Activated CD8-positive, alpha-beta memory T cell treated with anti-CD3 and anti-CD28 coated beads, Interleukin-2, amount 10 ng/mL, durations not matched to agents 7 days and 5 days (primary cell): ENCODE measurements at regions not wholly inside any gene's neighbourhood (a gene's known extent, or its start where the extent isn't known, plus 50 kb on each side); places are given as distances from the start of the nearest gene placed in this dataset.

ENCODE experiments used
- ATAC-seq: fragments of 150-1000 bp; cut with Tn5 transposase; one replicate; pipeline ENCODE4 v1.10.0; 2021; ENCODE audit warnings: moderate library complexity
- CTCF ChIA-PET: fragments of 350-600 bp; sonication (Branson Sonifier 250); formaldehyde crosslinking; loops from one replicate; lab custom pipeline; 2021; ENCODE audit warnings: antibody characterized with exemption; lab: Charles Lee
- DNase-seq: peaks from one replicate; pipeline ENCODE4 v3.0.0-alpha.2; 2020
- H3K27ac Mint-ChIP-seq: one replicate; pipeline ENCODE4 v1.8.0; 2021; ENCODE audit warnings: mild to moderate bottlenecking, mixed read lengths
- H3K27me3 Mint-ChIP-seq: one replicate; pipeline ENCODE4 v1.8.0; 2021; ENCODE audit warnings: mixed read lengths
- H3K36me3 Mint-ChIP-seq: one replicate; pipeline ENCODE4 v1.8.0; 2021; ENCODE audit warnings: mild to moderate bottlenecking, mixed read lengths
- H3K4me1 Mint-ChIP-seq: one replicate; pipeline ENCODE4 v1.8.0; 2021; ENCODE audit warnings: mixed read lengths
- H3K4me3 Mint-ChIP-seq: one replicate; pipeline ENCODE4 v1.8.0; 2021; ENCODE audit warnings: mild to moderate bottlenecking, moderate library complexity, mixed read lengths
- H3K9me3 Mint-ChIP-seq: one replicate; pipeline ENCODE4 v1.8.0; 2022; ENCODE audit warnings: low read depth, mixed read lengths

DNA sequence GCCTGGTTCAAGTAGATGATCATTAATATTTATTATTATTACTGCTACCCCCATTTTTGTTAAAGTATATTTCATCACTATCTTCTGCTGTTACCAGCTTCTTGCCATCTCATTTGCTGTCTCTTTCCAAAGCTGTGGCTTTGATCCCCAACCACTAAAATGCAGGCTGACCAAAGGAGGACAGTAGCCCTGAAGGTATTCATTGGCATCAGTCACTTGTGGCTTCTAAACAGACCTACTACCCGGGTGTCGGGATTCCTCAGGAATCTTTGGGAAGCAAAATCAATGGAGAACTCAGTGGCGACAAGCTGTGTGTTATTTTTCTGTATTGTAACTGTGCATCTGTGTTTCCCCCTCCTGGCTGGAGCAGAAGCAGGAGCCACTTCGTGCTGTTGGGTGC is 379.2 kb upstream of the ERCC4 start:
- CTCF ChIA-PET, result no interaction called here
- Mint-ChIP-seq H3K9me3 (peaks cover 6% of the 10 kb centered on the region), H3K4me3 (no peak overlapping the region), H3K4me1 (no peaks in the 10 kb centered on the region), H3K27ac (no peak overlapping the region), H3K27me3 (no peaks in the 10 kb centered on the region), H3K36me3 (no peaks in the 10 kb centered on the region)
- no peak for ATAC-seq
- DNase-seq, result no peak

GRCh38 chr16:13542284-13542683 is 377.7 kb upstream of the ERCC4 start:
- Mint-ChIP-seq H3K36me3 (no peaks in the 10 kb centered on the region), H3K4me1 (no peaks in the 10 kb centered on the region)
- no peak for DNase-seq

GRCh38 chr16:13543850-13544249 is 376.1 kb upstream of the ERCC4 start:
- DNase-seq (no peak), ATAC-seq (no peak)
- Mint-ChIP-seq H3K9me3 (peaks cover 6% of the 10 kb centered on the region), H3K27me3 (no peaks in the 10 kb centered on the region), H3K36me3 (no peaks in the 10 kb centered on the region), H3K4me1 (no peaks in the 10 kb centered on the region), H3K4me3 (no peak overlapping the region), H3K27ac (no peak overlapping the region)
- CTCF ChIA-PET, result no interaction called here

More at GRCh38 chr16:13542284-13542683, 377.7 kb upstream of the ERCC4 start:
- no peaks in the 10 kb centered on the region for H3K27me3 Mint-ChIP-seq
- CTCF ChIA-PET, result no interaction called here
- H3K9me3 Mint-ChIP-seq, result peaks cover 6% of the 10 kb centered on the region
- H3K27ac Mint-ChIP-seq, result no peak overlapping the region
- no peak overlapping the region for H3K4me3 Mint-ChIP-seq
- no peak for ATAC-seq

- ATAC-seq (no peak), DNase-seq (no peak)
- Mint-ChIP-seq H3K27me3 (no peaks in the 10 kb centered on the region), H3K27ac (no peak overlapping the region), H3K4me1 (no peaks in the 10 kb centered on the region), H3K4me3 (no peak overlapping the region), H3K36me3 (no peaks in the 10 kb centered on the region), H3K9me3 (peaks cover 9% of the 10 kb centered on the region)
- CTCF ChIA-PET, result no interaction called here
Measured at GRCh38 chr16:13545271-13545670, 374.7 kb upstream of the ERCC4 start.

DNA sequence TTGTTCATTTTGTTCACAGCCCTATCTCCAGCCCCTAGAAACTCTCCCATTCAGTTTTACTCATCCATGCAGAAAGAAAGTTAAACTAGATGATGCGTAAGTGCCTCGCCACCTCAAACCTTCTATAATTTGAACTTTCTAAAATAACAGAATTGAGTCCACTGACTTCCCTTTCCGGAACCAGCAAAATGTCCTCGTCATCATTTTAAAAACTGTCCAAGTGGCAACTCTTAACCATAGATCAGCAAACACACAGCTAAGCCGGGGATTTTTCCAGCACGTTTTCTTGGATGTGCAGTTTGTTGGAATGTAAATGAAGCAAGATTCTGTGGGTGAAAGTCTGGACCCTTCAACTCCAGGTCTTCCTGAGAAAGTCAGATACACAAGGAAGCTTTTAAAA is 369.7 kb upstream of the ERCC4 start:
- ATAC-seq (no peak), DNase-seq (no peak)
- Mint-ChIP-seq H3K4me1 (no peaks in the 10 kb centered on the region), H3K27ac (no peak overlapping the region), H3K36me3 (no peaks in the 10 kb centered on the region), H3K4me3 (no peak overlapping the region), H3K27me3 (no peaks in the 10 kb centered on the region), H3K9me3 (peaks cover 8% of the 10 kb centered on the region)
- CTCF ChIA-PET, result no interaction called here

GRCh38 chr16:13552062-13552959 is 367.6 kb upstream of the ERCC4 start:
- H3K4me1 Mint-ChIP-seq, result no peaks in the 10 kb centered on the region
- H3K27ac Mint-ChIP-seq, result no peak overlapping the region
- H3K9me3 Mint-ChIP-seq, result peaks cover 6% of the 10 kb centered on the region
- ATAC-seq (no peak), DNase-seq (no peak)
- no peaks in the 10 kb centered on the region for H3K36me3 Mint-ChIP-seq
- no peak overlapping the region for H3K4me3 Mint-ChIP-seq
- CTCF ChIA-PET, result no interaction called here
- H3K27me3 Mint-ChIP-seq, result no peaks in the 10 kb centered on the region

DNA sequence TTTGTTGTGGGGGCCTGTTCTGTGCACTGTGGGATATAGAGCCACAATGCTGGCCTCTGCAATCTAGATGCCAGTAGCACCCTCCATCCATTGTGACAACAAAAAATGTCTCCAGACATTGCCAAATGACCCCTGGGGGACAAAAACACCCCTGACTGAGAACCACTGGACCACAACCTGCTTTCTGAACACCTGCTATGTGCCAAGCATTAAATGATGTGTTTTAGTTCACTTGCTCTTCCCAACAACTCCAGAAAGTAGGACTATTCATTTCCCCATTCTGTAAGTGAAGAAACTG is 367.0 kb upstream of the ERCC4 start:
- CTCF ChIA-PET, result no interaction called here
- no peaks in the 10 kb centered on the region for H3K36me3 Mint-ChIP-seq
- H3K27me3 Mint-ChIP-seq, result no peaks in the 10 kb centered on the region
- no peak overlapping the region for H3K4me3 Mint-ChIP-seq
- H3K27ac Mint-ChIP-seq, result no peak overlapping the region
- DNase-seq (no peak), ATAC-seq (no peak)
- H3K4me1 Mint-ChIP-seq, result no peaks in the 10 kb centered on the region
- peaks cover 6% of the 10 kb centered on the region for H3K9me3 Mint-ChIP-seq

DNA sequence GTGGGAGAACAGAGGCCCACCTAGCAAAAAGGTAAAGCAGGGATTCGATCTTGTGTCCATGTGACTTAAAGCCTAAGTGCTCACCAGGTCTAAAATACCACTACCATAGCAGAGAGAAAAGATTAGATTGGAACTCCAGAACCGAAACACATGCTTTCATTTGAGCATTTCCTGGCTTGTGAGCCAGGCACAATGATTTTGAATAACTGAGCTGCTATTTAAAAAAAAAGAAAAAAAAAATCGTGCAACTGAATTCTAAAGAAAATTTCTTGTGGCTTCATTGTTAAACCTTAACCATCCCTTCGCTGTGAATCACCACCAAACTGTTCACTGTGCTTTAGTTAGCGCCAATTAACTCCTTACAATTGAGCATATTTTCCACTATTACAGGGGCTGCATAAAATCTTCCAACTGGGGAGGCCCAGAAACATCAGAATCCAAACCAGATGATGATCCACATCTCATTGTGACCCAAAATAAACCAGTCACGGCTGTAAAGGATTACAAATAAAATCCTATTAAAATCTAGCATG is 366.4 kb upstream of the ERCC4 start:
- ATAC-seq (no peak), DNase-seq (no peak)
- H3K9me3 Mint-ChIP-seq, result peaks cover 6% of the 10 kb centered on the region
- no peaks in the 10 kb centered on the region for H3K27me3 Mint-ChIP-seq
- H3K4me3 Mint-ChIP-seq, result no peak overlapping the region
- CTCF ChIA-PET, result no interaction called here
- H3K4me1 Mint-ChIP-seq, result no peaks in the 10 kb centered on the region
- H3K36me3 Mint-ChIP-seq, result no peaks in the 10 kb centered on the region
- H3K27ac Mint-ChIP-seq, result no peak overlapping the region

GRCh38 chr16:13554005-13554404 is 365.9 kb upstream of the ERCC4 start:
- Mint-ChIP-seq H3K27ac (no peak overlapping the region), H3K4me1 (no peaks in the 10 kb centered on the region), H3K36me3 (no peaks in the 10 kb centered on the region), H3K4me3 (no peak overlapping the region), H3K27me3 (no peaks in the 10 kb centered on the region), H3K9me3 (peaks cover 6% of the 10 kb centered on the region)
- no peak for ATAC-seq
- no peak for DNase-seq
- CTCF ChIA-PET, result no interaction called here

DNA sequence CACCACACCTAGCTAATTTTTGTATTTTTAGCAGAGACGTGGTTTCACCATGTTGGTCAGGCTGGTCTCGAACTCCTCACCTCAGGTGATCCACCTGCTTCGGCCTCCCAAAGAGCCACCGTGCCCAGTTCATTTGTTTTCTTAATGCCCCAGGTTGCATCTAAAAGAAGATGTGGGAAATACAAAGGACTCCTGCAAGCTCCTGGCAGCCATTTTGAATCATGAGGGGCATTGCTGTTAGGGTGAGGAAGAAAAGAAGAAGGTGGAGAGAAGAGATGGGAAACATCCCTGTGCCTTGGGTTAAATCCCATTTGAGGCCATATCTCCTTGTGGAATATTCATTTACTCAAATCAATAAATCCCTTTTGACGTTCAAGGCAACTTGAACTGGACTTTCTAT is 365.3 kb upstream of the ERCC4 start:
- Mint-ChIP-seq H3K27ac (no peak overlapping the region), H3K36me3 (no peaks in the 10 kb centered on the region), H3K27me3 (no peaks in the 10 kb centered on the region), H3K9me3 (peaks cover 3% of the 10 kb centered on the region), H3K4me3 (no peak overlapping the region), H3K4me1 (no peaks in the 10 kb centered on the region)
- CTCF ChIA-PET, result no interaction called here
- ATAC-seq (no peak), DNase-seq (no peak)

DNA sequence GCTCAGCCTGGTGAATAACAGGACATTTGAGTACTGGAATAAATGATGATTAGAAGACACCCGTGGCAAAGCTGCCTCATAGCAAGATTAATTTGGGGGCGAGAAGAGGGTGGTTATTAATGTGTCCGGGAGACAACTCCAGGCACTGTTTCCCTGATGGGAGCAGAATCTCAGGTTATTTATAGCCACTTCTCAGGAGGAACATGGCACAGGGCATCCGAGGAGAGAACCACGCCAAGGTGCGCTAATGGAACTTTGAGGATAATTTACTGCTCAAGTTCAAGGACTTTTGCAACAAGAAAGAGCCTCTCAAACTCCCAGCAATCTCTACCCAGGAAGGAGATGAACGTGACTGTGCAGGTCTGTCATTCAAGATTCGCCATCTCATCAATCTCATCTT is 362.5 kb upstream of the ERCC4 start:
- no peaks in the 10 kb centered on the region for H3K27me3 Mint-ChIP-seq
- ATAC-seq (no peak), DNase-seq (no peak)
- CTCF ChIA-PET, result no interaction called here
- H3K4me1 Mint-ChIP-seq, result no peaks in the 10 kb centered on the region
- H3K4me3 Mint-ChIP-seq, result no peak overlapping the region
- no peaks in the 10 kb centered on the region for H3K36me3 Mint-ChIP-seq
- H3K27ac Mint-ChIP-seq, result no peak overlapping the region
- H3K9me3 Mint-ChIP-seq, result peaks cover 3% of the 10 kb centered on the region

DNA sequence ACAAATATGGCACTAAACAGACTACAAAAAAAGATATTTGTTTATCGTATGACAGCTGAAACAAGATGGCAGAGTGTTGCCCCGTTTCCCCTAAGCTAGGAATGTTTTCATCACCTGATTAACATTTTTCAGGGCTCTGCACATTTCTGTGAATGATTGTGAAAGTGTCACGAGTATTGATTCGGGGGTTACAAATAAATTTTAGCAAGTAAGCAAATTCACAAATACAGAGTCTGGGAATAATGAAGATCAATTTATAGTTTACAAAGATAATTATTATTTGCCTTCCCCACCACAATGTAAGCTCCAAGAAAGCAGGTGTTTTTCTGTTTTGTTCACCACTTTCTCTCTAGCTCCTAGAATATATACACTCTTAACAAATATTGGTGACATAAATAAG is 361.2 kb upstream of the ERCC4 start:
- Mint-ChIP-seq H3K27me3 (no peaks in the 10 kb centered on the region), H3K4me1 (no peaks in the 10 kb centered on the region), H3K27ac (no peak overlapping the region), H3K4me3 (no peak overlapping the region), H3K36me3 (no peaks in the 10 kb centered on the region), H3K9me3 (peaks cover 4% of the 10 kb centered on the region)
- CTCF ChIA-PET, result no interaction called here
- ATAC-seq (no peak), DNase-seq (no peak)

DNA sequence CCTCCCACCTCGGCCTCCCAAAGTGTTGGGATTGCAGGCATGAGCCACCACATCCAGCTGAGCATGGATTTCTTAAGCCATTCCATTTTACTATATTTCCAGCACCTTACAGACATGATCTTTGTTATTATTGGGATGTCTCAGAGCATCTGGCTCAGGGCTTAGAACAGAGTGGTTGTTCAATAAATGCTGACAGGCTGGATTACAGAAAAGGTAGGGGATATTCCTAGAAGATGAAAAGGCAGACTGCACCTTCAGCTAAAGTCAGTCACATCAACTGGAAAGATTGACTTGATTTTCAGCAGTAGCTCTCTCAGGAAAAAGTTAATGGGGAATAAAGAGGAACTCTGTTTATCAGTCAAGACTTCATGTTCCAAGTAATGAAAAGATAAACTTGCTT is 360.3 kb upstream of the ERCC4 start:
- Mint-ChIP-seq H3K27me3 (no peaks in the 10 kb centered on the region), H3K9me3 (peaks cover 7% of the 10 kb centered on the region), H3K36me3 (no peaks in the 10 kb centered on the region), H3K27ac (no peak overlapping the region), H3K4me1 (no peaks in the 10 kb centered on the region), H3K4me3 (no peak overlapping the region)
- no peak for ATAC-seq
- CTCF ChIA-PET, result no interaction called here
- no peak for DNase-seq

- H3K4me3 Mint-ChIP-seq, result no peak overlapping the region
- H3K4me1 Mint-ChIP-seq, result no peaks in the 10 kb centered on the region
- no peaks in the 10 kb centered on the region for H3K36me3 Mint-ChIP-seq
- ATAC-seq (no peak), DNase-seq (no peak)
- CTCF ChIA-PET, result no interaction called here
- no peaks in the 10 kb centered on the region for H3K27me3 Mint-ChIP-seq
- peaks cover 9% of the 10 kb centered on the region for H3K9me3 Mint-ChIP-seq
- no peak overlapping the region for H3K27ac Mint-ChIP-seq
Measured at GRCh38 chr16:13560151-13560550, 359.8 kb upstream of the ERCC4 start.
